ENCODE measurements at regions not wholly inside any gene's neighbourhood (a gene's known extent, or its start where the extent isn't known, plus 50 kb on each side); places are given as distances from the start of the nearest gene placed in this dataset.

GRCh38 chr15:45943240-45943639 is 308.4 kb downstream of the SQOR start:
- no peaks in the 10 kb centered on the region for H3K9me3 ChIP-seq (ENCODE audit: control insufficient read depth in 2 of 2, insufficient read depth in 1 of 2, low read length in 1 of 2)
- WGBS = 73% methylated on average over 4 of the region's 4 CpGs
- H3K27ac ChIP-seq (ENCODE audit: low read depth in 1 of 2, low read length in 1 of 2) = no peak overlapping the region
- H3K4me1 ChIP-seq (ENCODE audit: control insufficient read depth in 2 of 2, insufficient read depth in 2 of 2, low read length in 2 of 2) = no peaks in the 10 kb centered on the region
- no peaks in the 10 kb centered on the region for H3K27me3 ChIP-seq (ENCODE audit: control insufficient read depth in 2 of 2, insufficient read depth in 1 of 2, low read length in 1 of 2)
- no peak overlapping the region for H3K4me3 ChIP-seq (ENCODE audit: low read length in 2 of 2)
- no peaks in the 10 kb centered on the region for H3K36me3 ChIP-seq (ENCODE audit: control insufficient read depth in 2 of 2, insufficient read depth in 2 of 2, low read length in 1 of 2)
- no peak for DNase-seq (ENCODE audit: low read depth in 6 of 9, low spot score in 9 of 9)

GRCh38 chr15:45946111-45946510 is 311.3 kb downstream of the SQOR start:
- DNase-seq (ENCODE audit: low read depth in 6 of 9, low spot score in 9 of 9) = no peak
- Histone ChIP-seq H3K4me3 (ENCODE audit: low read length in 2 of 2) (no peak overlapping the region), H3K36me3 (ENCODE audit: control insufficient read depth in 2 of 2, insufficient read depth in 2 of 2, low read length in 1 of 2) (no peaks in the 10 kb centered on the region), H3K9me3 (ENCODE audit: control insufficient read depth in 2 of 2, insufficient read depth in 1 of 2, low read length in 1 of 2) (no peaks in the 10 kb centered on the region), H3K4me1 (ENCODE audit: control insufficient read depth in 2 of 2, insufficient read depth in 2 of 2, low read length in 2 of 2) (no peaks in the 10 kb centered on the region), H3K27ac (ENCODE audit: low read depth in 1 of 2, low read length in 1 of 2) (no peak overlapping the region), H3K27me3 (ENCODE audit: control insufficient read depth in 2 of 2, insufficient read depth in 1 of 2, low read length in 1 of 2) (no peaks in the 10 kb centered on the region)

- DNase-seq (ENCODE audit: low read depth in 6 of 9, low spot score in 9 of 9) = peak in 2 of 9 donors; percentile 6 to 31
- no peaks in the 10 kb centered on the region for H3K27me3 ChIP-seq (ENCODE audit: control insufficient read depth in 2 of 2, insufficient read depth in 1 of 2, low read length in 1 of 2)
Measured at GRCh38 chr15:45948181-45948621, 313.4 kb downstream of the SQOR start.

GRCh38 chr15:45958924-45959323 is 324.1 kb downstream of the SQOR start:
- no peaks in the 10 kb centered on the region for H3K9me3 ChIP-seq (ENCODE audit: control insufficient read depth in 2 of 2, insufficient read depth in 1 of 2, low read length in 1 of 2)
- H3K36me3 ChIP-seq (ENCODE audit: control insufficient read depth in 2 of 2, insufficient read depth in 2 of 2, low read length in 1 of 2) = no peaks in the 10 kb centered on the region
- DNase-seq (ENCODE audit: low read depth in 6 of 9, low spot score in 9 of 9) = no peak
- H3K27me3 ChIP-seq (ENCODE audit: control insufficient read depth in 2 of 2, insufficient read depth in 1 of 2, low read length in 1 of 2) = no peaks in the 10 kb centered on the region
- H3K27ac ChIP-seq (ENCODE audit: low read depth in 1 of 2, low read length in 1 of 2) = no peak overlapping the region
- no peaks in the 10 kb centered on the region for H3K4me1 ChIP-seq (ENCODE audit: control insufficient read depth in 2 of 2, insufficient read depth in 2 of 2, low read length in 2 of 2)
- no peak overlapping the region for H3K4me3 ChIP-seq (ENCODE audit: low read length in 2 of 2)
- WGBS = 91% methylated on average over 3 of the region's 3 CpGs

More at GRCh38 chr15:45948181-45948621, 313.4 kb downstream of the SQOR start:
- H3K36me3 ChIP-seq (ENCODE audit: control insufficient read depth in 2 of 2, insufficient read depth in 2 of 2, low read length in 1 of 2) = no peaks in the 10 kb centered on the region
- H3K9me3 ChIP-seq (ENCODE audit: control insufficient read depth in 2 of 2, insufficient read depth in 1 of 2, low read length in 1 of 2) = no peaks in the 10 kb centered on the region
- WGBS = 19% methylated on average over 3 of the region's 3 CpGs
- no peaks in the 10 kb centered on the region for H3K4me1 ChIP-seq (ENCODE audit: control insufficient read depth in 2 of 2, insufficient read depth in 2 of 2, low read length in 2 of 2)
- H3K4me3 ChIP-seq (ENCODE audit: low read length in 2 of 2) = no peak overlapping the region
- H3K27ac ChIP-seq (ENCODE audit: low read depth in 1 of 2, low read length in 1 of 2) = no peak overlapping the region

DNA sequence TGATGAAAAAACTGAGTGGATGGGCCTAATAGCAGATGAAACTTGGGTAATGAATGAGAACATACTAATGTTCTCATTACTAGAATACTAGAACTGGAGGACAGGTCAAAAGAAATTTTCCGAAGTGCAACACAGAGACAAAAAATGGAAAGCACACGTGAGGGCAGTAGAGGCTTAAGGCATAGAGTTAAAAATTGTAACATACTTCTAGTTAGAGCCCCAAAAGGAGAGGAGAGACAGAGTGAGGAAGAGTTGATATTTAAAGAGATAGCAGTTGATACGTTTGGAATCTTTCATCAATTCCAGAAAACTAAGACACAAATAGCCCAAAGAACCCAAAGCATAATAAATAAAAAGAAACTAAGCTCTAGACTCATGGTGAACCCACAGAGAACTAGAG is 327.9 kb downstream of the SQOR start:
- H3K4me3 ChIP-seq (ENCODE audit: low read length in 2 of 2) = no peak overlapping the region

DNA sequence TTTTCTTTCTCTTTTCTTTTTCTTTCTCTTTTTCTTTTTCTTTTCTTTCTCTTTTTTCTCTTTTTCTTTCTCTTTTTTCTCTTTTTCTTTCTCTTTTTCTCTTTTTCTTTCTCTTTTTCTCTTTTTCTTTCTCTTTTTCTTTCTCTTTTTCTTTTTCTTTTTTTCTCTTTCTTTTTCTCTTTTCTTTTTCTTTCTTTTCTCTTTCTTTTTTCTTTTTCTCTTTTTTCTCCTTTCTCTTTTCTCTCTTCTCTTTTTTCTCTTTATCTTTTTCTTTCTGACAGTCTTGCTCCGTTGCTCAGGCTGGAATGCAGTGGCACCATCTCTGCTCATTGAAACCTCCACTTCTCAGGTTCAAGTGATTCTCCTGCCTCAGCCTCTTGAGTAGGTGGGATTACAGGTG is 335.7 kb downstream of the SQOR start:
- no peak overlapping the region for H3K27ac ChIP-seq (ENCODE audit: low read depth in 1 of 2, low read length in 1 of 2)
- no peak overlapping the region for H3K4me3 ChIP-seq (ENCODE audit: low read length in 2 of 2)
- no peaks in the 10 kb centered on the region for H3K27me3 ChIP-seq (ENCODE audit: control insufficient read depth in 2 of 2, insufficient read depth in 1 of 2, low read length in 1 of 2)
- H3K4me1 ChIP-seq (ENCODE audit: control insufficient read depth in 2 of 2, insufficient read depth in 2 of 2, low read length in 2 of 2) = no peaks in the 10 kb centered on the region
- H3K9me3 ChIP-seq (ENCODE audit: control insufficient read depth in 2 of 2, insufficient read depth in 1 of 2, low read length in 1 of 2) = no peaks in the 10 kb centered on the region
- DNase-seq (ENCODE audit: low read depth in 6 of 9, low spot score in 9 of 9) = no peak
- H3K36me3 ChIP-seq (ENCODE audit: control insufficient read depth in 2 of 2, insufficient read depth in 2 of 2, low read length in 1 of 2) = no peaks in the 10 kb centered on the region
- 89% methylated on average over 1 of the region's 1 CpG for WGBS

More for the DNA sequence above, 327.9 kb downstream of the SQOR start:
- no peaks in the 10 kb centered on the region for H3K9me3 ChIP-seq (ENCODE audit: control insufficient read depth in 2 of 2, insufficient read depth in 1 of 2, low read length in 1 of 2)
- H3K36me3 ChIP-seq (ENCODE audit: control insufficient read depth in 2 of 2, insufficient read depth in 2 of 2, low read length in 1 of 2) = no peaks in the 10 kb centered on the region
- no peaks in the 10 kb centered on the region for H3K27me3 ChIP-seq (ENCODE audit: control insufficient read depth in 2 of 2, insufficient read depth in 1 of 2, low read length in 1 of 2)
- H3K4me1 ChIP-seq (ENCODE audit: control insufficient read depth in 2 of 2, insufficient read depth in 2 of 2, low read length in 2 of 2) = no peaks in the 10 kb centered on the region
- no peak for DNase-seq (ENCODE audit: low read depth in 6 of 9, low spot score in 9 of 9)
- WGBS = 90% methylated on average over 3 of the region's 3 CpGs
- no peak overlapping the region for H3K27ac ChIP-seq (ENCODE audit: low read depth in 1 of 2, low read length in 1 of 2)

DNA sequence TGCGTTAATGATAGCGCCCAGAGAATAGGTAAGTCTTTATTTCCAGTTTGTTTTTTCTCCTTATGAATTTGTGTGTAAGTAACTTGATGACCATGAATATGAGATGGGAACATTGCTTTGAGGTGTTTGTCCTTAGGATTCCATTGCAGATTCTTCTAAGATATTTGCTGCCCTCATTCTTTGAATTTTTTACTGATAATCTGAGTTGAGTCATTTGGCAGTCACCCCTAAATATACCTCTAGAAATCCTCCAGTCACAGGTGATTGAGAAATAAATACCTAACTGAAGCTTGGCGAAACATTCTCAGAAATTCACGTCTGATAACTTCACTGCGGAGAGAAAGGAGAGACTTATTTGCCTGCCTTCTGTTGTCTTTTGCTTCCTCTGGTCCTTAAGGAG is 345.5 kb downstream of the SQOR start:
- no peaks in the 10 kb centered on the region for H3K27me3 ChIP-seq (ENCODE audit: control insufficient read depth in 2 of 2, insufficient read depth in 1 of 2, low read length in 1 of 2)
- WGBS = 87% methylated on average over 5 of the region's 5 CpGs
- no peaks in the 10 kb centered on the region for H3K36me3 ChIP-seq (ENCODE audit: control insufficient read depth in 2 of 2, insufficient read depth in 2 of 2, low read length in 1 of 2)
- H3K9me3 ChIP-seq (ENCODE audit: control insufficient read depth in 2 of 2, insufficient read depth in 1 of 2, low read length in 1 of 2) = no peaks in the 10 kb centered on the region
- DNase-seq (ENCODE audit: low read depth in 6 of 9, low spot score in 9 of 9) = no peak
- H3K4me1 ChIP-seq (ENCODE audit: control insufficient read depth in 2 of 2, insufficient read depth in 2 of 2, low read length in 2 of 2) = no peaks in the 10 kb centered on the region
- H3K4me3 ChIP-seq (ENCODE audit: low read length in 2 of 2) = no peak overlapping the region
- no peak overlapping the region for H3K27ac ChIP-seq (ENCODE audit: low read depth in 1 of 2, low read length in 1 of 2)

- no peaks in the 10 kb centered on the region for H3K4me1 ChIP-seq (ENCODE audit: control insufficient read depth in 2 of 2, insufficient read depth in 2 of 2, low read length in 2 of 2)
- H3K27me3 ChIP-seq (ENCODE audit: control insufficient read depth in 2 of 2, insufficient read depth in 1 of 2, low read length in 1 of 2) = no peaks in the 10 kb centered on the region
- 44% methylated on average over 1 of the region's 1 CpG for WGBS
- H3K36me3 ChIP-seq (ENCODE audit: control insufficient read depth in 2 of 2, insufficient read depth in 2 of 2, low read length in 1 of 2) = no peaks in the 10 kb centered on the region
- H3K27ac ChIP-seq (ENCODE audit: low read depth in 1 of 2, low read length in 1 of 2) = no peak overlapping the region
- no peaks in the 10 kb centered on the region for H3K9me3 ChIP-seq (ENCODE audit: control insufficient read depth in 2 of 2, insufficient read depth in 1 of 2, low read length in 1 of 2)
- no peak for DNase-seq (ENCODE audit: low read depth in 6 of 9, low spot score in 9 of 9)
- H3K4me3 ChIP-seq (ENCODE audit: low read length in 2 of 2) = no peak overlapping the region
Measured at GRCh38 chr15:45981625-45982024, 346.8 kb downstream of the SQOR start.

DNA sequence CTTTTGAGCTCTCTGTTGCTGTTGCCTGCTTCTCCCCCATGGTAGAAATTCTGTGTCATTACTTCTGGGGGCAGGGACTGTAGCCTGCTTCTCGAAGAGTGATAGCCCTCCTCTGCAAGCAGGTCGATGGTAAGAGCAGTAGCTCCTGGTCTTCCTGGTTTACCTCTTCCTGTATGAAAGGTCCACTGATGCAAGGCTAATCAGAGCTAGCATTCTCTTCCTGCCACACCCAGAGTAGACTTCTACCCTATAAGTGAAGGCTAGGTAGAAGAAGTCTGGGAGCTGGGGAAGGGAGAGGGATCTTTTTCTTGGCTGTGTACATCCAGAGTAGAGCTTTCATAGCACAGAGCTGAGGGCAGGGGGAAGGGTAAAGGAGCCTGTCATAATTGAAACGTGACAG is 357.0 kb downstream of the SQOR start:
- no peaks in the 10 kb centered on the region for H3K9me3 ChIP-seq (ENCODE audit: control insufficient read depth in 2 of 2, insufficient read depth in 1 of 2, low read length in 1 of 2)
- 67% methylated on average over 3 of the region's 3 CpGs for WGBS
- no peaks in the 10 kb centered on the region for H3K36me3 ChIP-seq (ENCODE audit: control insufficient read depth in 2 of 2, insufficient read depth in 2 of 2, low read length in 1 of 2)
- H3K4me3 ChIP-seq (ENCODE audit: low read length in 2 of 2) = no peak overlapping the region
- H3K27me3 ChIP-seq (ENCODE audit: control insufficient read depth in 2 of 2, insufficient read depth in 1 of 2, low read length in 1 of 2) = no peaks in the 10 kb centered on the region
- no peaks in the 10 kb centered on the region for H3K4me1 ChIP-seq (ENCODE audit: control insufficient read depth in 2 of 2, insufficient read depth in 2 of 2, low read length in 2 of 2)
- DNase-seq (ENCODE audit: low read depth in 6 of 9, low spot score in 9 of 9) = no peak
- no peak overlapping the region for H3K27ac ChIP-seq (ENCODE audit: low read depth in 1 of 2, low read length in 1 of 2)

GRCh38 chr15:45993072-45993471 is 358.2 kb downstream of the SQOR start:
- Histone ChIP-seq H3K27ac (ENCODE audit: low read depth in 1 of 2, low read length in 1 of 2) (no peak overlapping the region), H3K4me1 (ENCODE audit: control insufficient read depth in 2 of 2, insufficient read depth in 2 of 2, low read length in 2 of 2) (no peaks in the 10 kb centered on the region), H3K9me3 (ENCODE audit: control insufficient read depth in 2 of 2, insufficient read depth in 1 of 2, low read length in 1 of 2) (no peaks in the 10 kb centered on the region), H3K36me3 (ENCODE audit: control insufficient read depth in 2 of 2, insufficient read depth in 2 of 2, low read length in 1 of 2) (no peaks in the 10 kb centered on the region), H3K27me3 (ENCODE audit: control insufficient read depth in 2 of 2, insufficient read depth in 1 of 2, low read length in 1 of 2) (no peaks in the 10 kb centered on the region), H3K4me3 (ENCODE audit: low read length in 2 of 2) (no peak overlapping the region)
- 90% methylated on average over 3 of the region's 3 CpGs for WGBS
- no peak for DNase-seq (ENCODE audit: low read depth in 6 of 9, low spot score in 9 of 9)

Data from thymus (tissue), 11 donors.